ENCODE measurements at regions not wholly inside any gene's neighbourhood (a gene's known extent, or its start where the extent isn't known, plus 50 kb on each side); places are given as distances from the start of the nearest gene placed in this dataset.

- no peaks in the 10 kb centered on the region for H3K9me3 Mint-ChIP-seq
- no peaks in the 10 kb centered on the region for H3K4me1 Mint-ChIP-seq (ENCODE audit: low read depth)
- peaks cover 1% of the 10 kb centered on the region for H3K27me3 Mint-ChIP-seq (ENCODE audit: insufficient read depth)
Measured at GRCh38 chr14:34025325-34026017, 74.6 kb upstream of the EGLN3 start.

GRCh38 chr14:34024768-34025144 is 73.9 kb upstream of the EGLN3 start:
- H3K9me3 Mint-ChIP-seq = no peaks in the 10 kb centered on the region
- TF ChIP-seq, protein P1, sequence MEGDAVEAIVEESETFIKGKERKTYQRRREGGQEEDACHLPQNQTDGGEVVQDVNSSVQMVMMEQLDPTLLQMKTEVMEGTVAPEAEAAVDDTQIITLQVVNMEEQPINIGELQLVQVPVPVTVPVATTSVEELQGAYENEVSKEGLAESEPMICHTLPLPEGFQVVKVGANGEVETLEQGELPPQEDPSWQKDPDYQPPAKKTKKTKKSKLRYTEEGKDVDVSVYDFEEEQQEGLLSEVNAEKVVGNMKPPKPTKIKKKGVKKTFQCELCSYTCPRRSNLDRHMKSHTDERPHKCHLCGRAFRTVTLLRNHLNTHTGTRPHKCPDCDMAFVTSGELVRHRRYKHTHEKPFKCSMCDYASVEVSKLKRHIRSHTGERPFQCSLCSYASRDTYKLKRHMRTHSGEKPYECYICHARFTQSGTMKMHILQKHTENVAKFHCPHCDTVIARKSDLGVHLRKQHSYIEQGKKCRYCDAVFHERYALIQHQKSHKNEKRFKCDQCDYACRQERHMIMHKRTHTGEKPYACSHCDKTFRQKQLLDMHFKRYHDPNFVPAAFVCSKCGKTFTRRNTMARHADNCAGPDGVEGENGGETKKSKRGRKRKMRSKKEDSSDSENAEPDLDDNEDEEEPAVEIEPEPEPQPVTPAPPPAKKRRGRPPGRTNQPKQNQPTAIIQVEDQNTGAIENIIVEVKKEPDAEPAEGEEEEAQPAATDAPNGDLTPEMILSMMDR (IDR thresholded peaks at IDR 0.05) = no peak
- H3K36me3 Mint-ChIP-seq (ENCODE audit: low read depth) = no peaks in the 10 kb centered on the region
- no peak overlapping the region for H3K4me3 Mint-ChIP-seq
- DNase-seq = no peak
- no peak overlapping the region for H3K27ac Mint-ChIP-seq
- no peaks in the 10 kb centered on the region for H3K4me1 Mint-ChIP-seq (ENCODE audit: low read depth)
- peaks cover 1% of the 10 kb centered on the region for H3K27me3 Mint-ChIP-seq (ENCODE audit: insufficient read depth)

More at GRCh38 chr14:34025325-34026017, 74.6 kb upstream of the EGLN3 start:
- Mint-ChIP-seq H3K36me3 (ENCODE audit: low read depth) (no peaks in the 10 kb centered on the region), H3K27ac (no peak overlapping the region), H3K4me3 (no peak overlapping the region)
- DNase-seq = no peak
- TF ChIP-seq, protein P1 (IDR thresholded peaks at IDR 0.05) = no peak

DNA sequence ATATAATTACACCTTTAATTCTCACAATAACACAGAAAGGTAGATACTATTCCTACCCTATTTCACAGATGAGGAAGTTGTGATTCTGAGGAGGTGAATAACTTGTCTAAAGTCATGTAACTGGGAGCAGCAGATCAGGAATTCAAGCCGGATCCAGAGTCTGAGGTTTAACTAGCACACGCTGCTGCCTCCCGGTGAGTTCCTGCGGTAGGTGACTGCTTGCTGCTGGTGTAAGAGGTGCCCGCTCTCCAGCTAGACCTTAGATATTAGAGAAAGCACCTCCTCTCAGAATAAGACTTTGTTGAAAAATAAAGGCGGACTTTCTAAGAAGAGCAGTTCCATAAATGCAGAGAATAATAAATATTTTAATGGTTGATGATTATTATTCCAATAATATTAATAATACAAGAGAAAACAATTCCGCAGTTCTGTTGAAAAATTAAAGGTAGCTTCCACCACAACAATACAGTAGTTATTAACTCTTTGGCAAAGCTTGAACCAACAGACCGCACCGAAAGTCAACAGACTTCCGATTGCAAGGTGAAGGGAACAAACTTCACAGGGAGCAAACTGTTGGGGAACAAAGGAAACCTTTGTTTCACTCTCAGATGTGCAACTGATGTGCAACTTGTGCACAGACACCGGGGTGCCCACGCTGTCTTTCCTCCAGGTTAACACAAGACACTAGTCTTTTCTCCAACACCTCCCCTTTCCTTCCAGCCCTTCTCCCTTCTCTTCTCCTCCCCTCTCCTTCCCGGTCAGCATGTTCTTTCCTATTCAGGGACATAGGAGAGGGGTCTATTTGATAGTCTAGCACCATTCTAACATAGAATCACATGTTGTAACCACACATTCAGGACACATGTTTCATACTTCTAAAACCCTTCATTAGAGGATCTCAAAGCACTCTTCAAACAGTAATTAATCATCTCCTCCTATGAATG is 73.2 kb upstream of the EGLN3 start:
- no peak for DNase-seq
- Mint-ChIP-seq H3K4me3 (no peak overlapping the region), H3K36me3 (ENCODE audit: low read depth) (no peaks in the 10 kb centered on the region), H3K27me3 (ENCODE audit: insufficient read depth) (peaks cover 1% of the 10 kb centered on the region), H3K9me3 (no peaks in the 10 kb centered on the region), H3K27ac (no peak overlapping the region), H3K4me1 (ENCODE audit: low read depth) (no peaks in the 10 kb centered on the region)
- TF ChIP-seq, protein P1 (IDR thresholded peaks at IDR 0.05) = no peak

DNA sequence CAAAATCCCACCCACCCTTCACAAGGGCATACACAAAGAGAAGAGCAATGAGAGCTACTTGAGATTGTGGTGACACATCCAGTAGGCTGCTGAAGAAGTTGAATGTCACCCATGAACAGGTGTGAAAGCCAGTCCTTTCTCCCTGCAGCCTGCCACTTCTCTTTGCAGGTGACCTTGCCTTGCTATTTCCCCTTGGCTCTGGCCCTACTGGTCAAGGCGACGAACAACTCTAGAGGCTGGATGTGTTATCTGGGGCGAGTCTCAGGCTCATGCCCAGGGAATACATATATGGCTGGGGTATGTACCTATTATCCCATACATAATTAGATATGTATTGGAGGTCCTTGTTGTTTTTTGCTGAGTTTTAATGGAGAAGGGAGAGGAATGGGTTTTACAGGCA is 70.2 kb upstream of the EGLN3 start:
- Mint-ChIP-seq H3K9me3 (no peaks in the 10 kb centered on the region), H3K27me3 (ENCODE audit: insufficient read depth) (no peaks in the 10 kb centered on the region; the same call in 1 of the 2 replicates), H3K27ac (no peak overlapping the region), H3K4me1 (ENCODE audit: low read depth) (no peaks in the 10 kb centered on the region), H3K4me3 (no peak overlapping the region), H3K36me3 (ENCODE audit: low read depth) (no peaks in the 10 kb centered on the region)
- DNase-seq = no peak
- TF ChIP-seq, protein P1 (IDR thresholded peaks at IDR 0.05) = no peak

DNA sequence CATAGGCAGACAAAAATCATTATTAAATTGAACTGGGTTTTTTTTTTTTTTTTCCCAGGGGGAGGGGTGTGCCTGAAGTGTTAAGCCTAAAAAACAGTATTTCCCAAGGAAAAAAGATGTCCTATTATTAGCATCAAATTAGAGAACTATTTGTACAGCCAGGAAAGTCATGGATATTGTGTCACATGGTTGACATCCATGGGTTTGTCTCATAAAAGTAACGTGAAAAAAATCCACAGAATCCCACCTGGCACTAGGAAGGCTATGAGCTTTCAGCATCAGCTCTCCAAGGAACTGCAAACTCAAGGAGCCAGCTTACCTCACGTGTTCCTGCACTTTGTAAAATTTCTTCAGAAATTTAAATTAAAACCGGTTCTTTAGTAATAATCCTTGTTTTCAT is 69.1 kb upstream of the EGLN3 start:
- TF ChIP-seq, protein P1 (IDR thresholded peaks at IDR 0.05) = no peak
- Mint-ChIP-seq H3K36me3 (ENCODE audit: low read depth) (no peaks in the 10 kb centered on the region), H3K27ac (no peak overlapping the region), H3K4me3 (no peak overlapping the region), H3K4me1 (ENCODE audit: low read depth) (no peaks in the 10 kb centered on the region), H3K27me3 (ENCODE audit: insufficient read depth) (no peaks in the 10 kb centered on the region; the same call in 1 of the 2 replicates), H3K9me3 (no peaks in the 10 kb centered on the region; the same call in 1 of the 2 replicates)
- DNase-seq = no peak
